ENCODE measurements at regions not wholly inside any gene's neighbourhood (a gene's known extent, or its start where the extent isn't known, plus 50 kb on each side); places are given as distances from the start of the nearest gene placed in this dataset.

GRCh38 chr15:39219608-39220007 is 361.3 kb upstream of the THBS1 start:
- TF ChIP-seq POLR2A (IDR thresholded peaks at IDR 0.05) (no peak), POLR2AphosphoS5 (IDR thresholded peaks at IDR 0.05) (no peak), CTCF (IDR thresholded peaks at IDR 0.05 in 8 of 11, conservative IDR thresholded peaks at IDR 0.05 in 3 of 11) (no peak)
- no peak for DNase-seq
- no peak overlapping the region for H3K4me3 ChIP-seq
- no peak overlapping the region for H3K27ac ChIP-seq
- peaks cover 0 to 3% (median 0%) of the 10 kb centered on the region in 8 donors for H3K9me3 ChIP-seq
- no peaks in the 10 kb centered on the region for H3K36me3 ChIP-seq
- 73 to 92% (median 84%) methylated on average over 1 of the region's 1 CpG for WGBS, 5 donors
- intact Hi-C loops (cut with DNase I; ENCODE audit: low total_unique reads) = no loop called here
- no peaks in the 10 kb centered on the region for H3K27me3 ChIP-seq (replicated peaks in 1 of 7)
- no peaks in the 10 kb centered on the region for H3K4me1 ChIP-seq

DNA sequence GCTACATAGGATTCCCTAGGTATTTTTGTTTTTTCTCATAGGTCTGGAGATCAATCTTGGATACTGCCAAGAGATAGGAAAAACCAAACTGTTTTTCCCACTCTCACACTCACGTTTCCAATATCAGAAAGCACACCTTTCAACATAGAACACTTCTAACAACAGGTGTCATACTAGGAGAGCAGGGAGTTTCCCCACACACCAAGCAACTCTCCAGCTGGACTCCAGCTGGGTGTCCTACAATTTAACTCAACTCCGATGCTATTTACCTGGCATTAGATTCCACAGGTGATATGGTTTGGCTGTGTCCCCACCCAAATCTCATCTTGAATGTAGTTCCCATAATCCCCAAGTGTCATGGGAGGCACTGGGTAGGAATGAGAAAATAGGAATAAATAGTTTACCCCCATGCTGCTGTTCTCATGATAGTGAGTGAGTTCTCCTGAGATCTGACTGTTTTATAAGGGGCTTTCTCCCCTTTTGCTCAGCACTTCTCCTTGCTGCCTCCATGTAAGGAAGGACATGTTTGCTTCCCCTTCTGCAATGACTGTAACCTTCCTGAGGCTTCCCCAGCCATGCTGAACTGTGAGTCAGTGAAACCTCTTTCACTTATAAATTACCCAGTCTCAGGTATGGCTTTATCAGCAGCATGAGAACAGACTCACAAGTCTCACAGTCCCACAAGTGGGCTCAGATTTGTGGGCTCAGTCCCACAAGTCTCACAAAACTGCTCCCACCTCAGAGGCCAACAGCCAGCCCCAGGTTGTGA is 354.5 kb upstream of the THBS1 start:
- Histone ChIP-seq H3K36me3 (no peaks in the 10 kb centered on the region), H3K27me3 (replicated peaks in 1 of 7) (no peaks in the 10 kb centered on the region), H3K4me3 (no peak overlapping the region), H3K4me1 (peaks cover 0 to 6% (median 0%) of the 10 kb centered on the region in 6 donors), H3K9me3 (no peaks in the 10 kb centered on the region), H3K27ac (no peak overlapping the region)
- DNase-seq = no peak
- TF ChIP-seq POLR2AphosphoS5 (IDR thresholded peaks at IDR 0.05) (no peak), POLR2A (IDR thresholded peaks at IDR 0.05) (no peak), CTCF (IDR thresholded peaks at IDR 0.05 in 8 of 11, conservative IDR thresholded peaks at IDR 0.05 in 3 of 11) (no peak)
- intact Hi-C loops (cut with DNase I; ENCODE audit: low total_unique reads) = no loop called here
- WGBS, 5 donors = 81 to 95% (median 88%) methylated on average over 2 of the region's 2 CpGs

- Histone ChIP-seq H3K4me1 (peaks cover 0 to 6% (median 0%) of the 10 kb centered on the region in 6 donors), H3K4me3 (no peak overlapping the region), H3K9me3 (no peaks in the 10 kb centered on the region), H3K27ac (no peak overlapping the region), H3K27me3 (replicated peaks in 1 of 7) (no peaks in the 10 kb centered on the region), H3K36me3 (no peaks in the 10 kb centered on the region)
- intact Hi-C loops (cut with DNase I; ENCODE audit: low total_unique reads) = no loop called here
- WGBS, 5 donors = 59 to 100% (median 93%) methylated on average over 1 of the region's 1 CpG
- no peak for TF ChIP-seq POLR2AphosphoS5 (IDR thresholded peaks at IDR 0.05)
- no peak for TF ChIP-seq CTCF (IDR thresholded peaks at IDR 0.05 in 8 of 11, conservative IDR thresholded peaks at IDR 0.05 in 3 of 11)
- no peak for TF ChIP-seq POLR2A (IDR thresholded peaks at IDR 0.05)
- DNase-seq = no peak
These were observed 353.9 kb upstream of the THBS1 start for GRCh38 chr15:39227001-39227400.

DNA sequence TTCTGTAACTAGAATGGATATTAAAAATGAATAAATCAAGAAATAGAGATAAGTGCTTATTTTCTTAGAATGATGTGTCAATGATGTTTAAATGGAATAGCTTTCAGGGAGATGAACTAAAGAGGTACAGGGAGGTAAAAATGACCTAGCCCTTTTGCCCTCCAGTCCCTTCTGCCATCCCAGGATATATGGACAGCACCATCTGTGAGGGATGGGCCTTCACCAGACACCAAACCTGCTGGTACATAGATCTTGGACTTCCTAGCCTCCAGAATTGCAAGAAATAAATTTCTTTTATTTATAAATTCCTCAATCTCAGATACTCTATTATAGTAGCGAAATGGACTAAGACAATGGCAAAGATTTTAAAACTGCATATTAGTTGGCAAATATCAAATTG is 352.0 kb upstream of the THBS1 start:
- Histone ChIP-seq H3K4me3 (no peak overlapping the region), H3K4me1 (peaks cover 0 to 6% (median 0%) of the 10 kb centered on the region in 6 donors), H3K9me3 (no peaks in the 10 kb centered on the region), H3K36me3 (no peaks in the 10 kb centered on the region), H3K27me3 (replicated peaks in 1 of 7) (no peaks in the 10 kb centered on the region), H3K27ac (no peak overlapping the region)
- no peak for TF ChIP-seq CTCF (IDR thresholded peaks at IDR 0.05 in 8 of 11, conservative IDR thresholded peaks at IDR 0.05 in 3 of 11)
- TF ChIP-seq POLR2A (IDR thresholded peaks at IDR 0.05) = no peak
- TF ChIP-seq POLR2AphosphoS5 (IDR thresholded peaks at IDR 0.05) = no peak
- WGBS, 5 donors = 86 to 98% (median 93%) methylated on average over 1 of the region's 1 CpG
- DNase-seq = no peak
- intact Hi-C loops (cut with DNase I; ENCODE audit: low total_unique reads) = no loop called here

Data from spleen (tissue), 11 donors.